ENCODE measurements at regions not wholly inside any gene's neighbourhood (a gene's known extent, or its start where the extent isn't known, plus 50 kb on each side); places are given as distances from the start of the nearest gene placed in this dataset.
"Not testable (repeated sequence)": the region's sequence is repeated elsewhere in the genome, so short reads cannot be mapped to it uniquely, and the experiment has no call there.

GRCh38 chr14:34381304-34381703 is 80.7 kb downstream of the SPTSSA start:
- not testable (repeated sequence) for DNase-seq (ENCODE audit: low read depth in 4 of 4, low spot score in 3 of 4)

GRCh38 chr14:34380471-34380845 is 81.6 kb downstream of the SPTSSA start:
- no peak for DNase-seq (ENCODE audit: low read depth in 4 of 4, low spot score in 3 of 4)

- DNase-seq (ENCODE audit: low read depth in 4 of 4, low spot score in 3 of 4), result no peak
These were observed 82.1 kb downstream of the SPTSSA start for GRCh38 chr14:34379816-34380470.

- no peak for DNase-seq (ENCODE audit: low read depth in 4 of 4, low spot score in 3 of 4)
These were observed 85.3 kb downstream of the SPTSSA start for GRCh38 chr14:34376649-34377267.

GRCh38 chr14:34374998-34375740 is 86.9 kb downstream of the SPTSSA start:
- DNase-seq (ENCODE audit: low read depth in 4 of 4, low spot score in 3 of 4), result no peak

GRCh38 chr14:34373191-34373590 is 88.8 kb downstream of the SPTSSA start:
- DNase-seq (ENCODE audit: low read depth in 4 of 4, low spot score in 3 of 4), result no peak

- DNase-seq (ENCODE audit: low read depth in 4 of 4, low spot score in 3 of 4), result no peak
These were observed 89.3 kb downstream of the SPTSSA start for GRCh38 chr14:34372786-34373185.

GRCh38 chr14:34369648-34370030 is 92.4 kb downstream of the SPTSSA start:
- no peak for DNase-seq (ENCODE audit: low read depth in 4 of 4, low spot score in 3 of 4)

- DNase-seq (ENCODE audit: low read depth in 4 of 4, low spot score in 3 of 4), result no peak
These were observed 92.9 kb downstream of the SPTSSA start for GRCh38 chr14:34368971-34369647.

- DNase-seq (ENCODE audit: low read depth in 4 of 4, low spot score in 3 of 4), result no peak
These were observed 93.7 kb downstream of the SPTSSA start for GRCh38 chr14:34368115-34368970.

GRCh38 chr14:34365309-34365915 is 96.6 kb downstream of the SPTSSA start:
- no peak for DNase-seq (ENCODE audit: low read depth in 4 of 4, low spot score in 3 of 4)

GRCh38 chr14:34364201-34364600 is 97.8 kb downstream of the SPTSSA start:
- DNase-seq (ENCODE audit: low read depth in 4 of 4, low spot score in 3 of 4), result no peak

GRCh38 chr14:34363733-34364134 is 98.3 kb downstream of the SPTSSA start:
- no peak for DNase-seq (ENCODE audit: low read depth in 4 of 4, low spot score in 3 of 4)

GRCh38 chr14:34362641-34363251 is 99.3 kb downstream of the SPTSSA start:
- DNase-seq (ENCODE audit: low read depth in 4 of 4, low spot score in 3 of 4), result no peak

GRCh38 chr14:34361504-34362011 is 100.5 kb downstream of the SPTSSA start:
- DNase-seq (ENCODE audit: low read depth in 4 of 4, low spot score in 3 of 4), result peak in 1 of 4 donors; percentile 15

- no peak for DNase-seq (ENCODE audit: low read depth in 4 of 4, low spot score in 3 of 4)
These were observed 102.5 kb downstream of the SPTSSA start for GRCh38 chr14:34359420-34360117.

- DNase-seq (ENCODE audit: low read depth in 4 of 4, low spot score in 3 of 4), result no peak
These were observed 105.8 kb downstream of the SPTSSA start for GRCh38 chr14:34356264-34356654.

- DNase-seq (ENCODE audit: low read depth in 4 of 4, low spot score in 3 of 4), result no peak
These were observed 106.3 kb downstream of the SPTSSA start for GRCh38 chr14:34355584-34356263.

Data from left renal pelvis (tissue), 4 donors.